HG03432 (cell line): ENCODE measurements at regions not wholly inside any gene's neighbourhood (a gene's known extent, or its start where the extent isn't known, plus 50 kb on each side); places are given as distances from the start of the nearest gene placed in this dataset.

Source experiments
- ATAC-seq: cut with Tn5 transposase; IDR thresholded peaks from one replicate; pipeline ENCODE4 v1.9.1; 2021; ENCODE audit warnings: mild to moderate bottlenecking, moderate library complexity; ENCODE audit not compliant: unreplicated experiment

- no peak for ATAC-seq
Measured at GRCh38 chr11:30153008-30153407, 77.8 kb upstream of the FSHB start.

- no peak for ATAC-seq
Measured at GRCh38 chr11:30155428-30155827, 75.4 kb upstream of the FSHB start.

- ATAC-seq, result no peak
Measured at GRCh38 chr11:30159546-30159945, 71.3 kb upstream of the FSHB start.

GRCh38 chr11:30165652-30166051 lies 65.2 kb upstream of the FSHB start:
- ATAC-seq, result no peak

- no peak for ATAC-seq
Measured at GRCh38 chr11:30171661-30172060, 59.2 kb upstream of the FSHB start.

- no peak for ATAC-seq
Measured at GRCh38 chr11:30172158-30172557, 58.7 kb upstream of the FSHB start.

GRCh38 chr11:30172883-30173311 lies 57.9 kb upstream of the FSHB start:
- ATAC-seq, result no peak

- ATAC-seq, result no peak
Measured at GRCh38 chr11:30174265-30175020, 56.4 kb upstream of the FSHB start.
